GM19438 (cell line): ENCODE measurements at regions not wholly inside any gene's neighbourhood (a gene's known extent, or its start where the extent isn't known, plus 50 kb on each side); places are given as distances from the start of the nearest gene placed in this dataset.
"Not testable (repeated sequence)": the region's sequence is repeated elsewhere in the genome, so short reads cannot be mapped to it uniquely, and the experiment has no call there.

Experiments used
- ATAC-seq: cut with Tn5 transposase; IDR thresholded peaks from one replicate; pipeline ENCODE4 v1.9.1; 2021; ENCODE audit warnings: low read depth; ENCODE audit not compliant: unreplicated experiment

GRCh38 chr5:154702477-154702876, 52.7 kb upstream of the LARP1 start:
- no peak for ATAC-seq

- not testable (repeated sequence) for ATAC-seq
These were observed 53.5 kb upstream of the LARP1 start for GRCh38 chr5:154701725-154702124.

GRCh38 chr5:154701181-154701580, 54.0 kb upstream of the LARP1 start:
- no peak for ATAC-seq

- ATAC-seq, result not testable (repeated sequence)
These were observed 54.8 kb upstream of the LARP1 start for GRCh38 chr5:154700289-154700928.

- ATAC-seq, result no peak
These were observed 56.4 kb upstream of the LARP1 start for GRCh38 chr5:154698763-154699162.

- no peak for ATAC-seq
These were observed 57.8 kb upstream of the LARP1 start for GRCh38 chr5:154697371-154697770.

- no peak for ATAC-seq
These were observed 58.3 kb upstream of the LARP1 start for GRCh38 chr5:154696891-154697290.

GRCh38 chr5:154694159-154694558, 61.0 kb upstream of the LARP1 start:
- no peak for ATAC-seq

GRCh38 chr5:154690488-154690887, 64.7 kb upstream of the LARP1 start:
- ATAC-seq, result no peak

- ATAC-seq, result no peak
These were observed 68.7 kb upstream of the LARP1 start for GRCh38 chr5:154686490-154686889.

GRCh38 chr5:154683101-154683880, 71.9 kb upstream of the LARP1 start:
- peak; percentile 50 for ATAC-seq

GRCh38 chr5:154679501-154679900, 75.7 kb upstream of the LARP1 start:
- no peak for ATAC-seq

- no peak for ATAC-seq
These were observed 77.3 kb upstream of the LARP1 start for GRCh38 chr5:154677921-154678320.

- ATAC-seq, result no peak
These were observed 78.7 kb upstream of the LARP1 start for GRCh38 chr5:154676508-154676907.

- no peak for ATAC-seq
These were observed 81.1 kb upstream of the LARP1 start for GRCh38 chr5:154674029-154674428.

GRCh38 chr5:154673506-154673905, 81.7 kb upstream of the LARP1 start:
- no peak for ATAC-seq

- ATAC-seq, result not testable (repeated sequence)
These were observed 85.3 kb upstream of the LARP1 start for GRCh38 chr5:154669913-154670312.

- no peak for ATAC-seq
These were observed 85.8 kb upstream of the LARP1 start for GRCh38 chr5:154669402-154669801.

- ATAC-seq, result no peak
These were observed 90.3 kb upstream of the LARP1 start for GRCh38 chr5:154664869-154665268.

- no peak for ATAC-seq
These were observed 91.8 kb upstream of the LARP1 start for GRCh38 chr5:154663424-154663823.

GRCh38 chr5:154654486-154655371, 100.4 kb upstream of the LARP1 start:
- no peak for ATAC-seq
